Spleen (tissue), 11 donors: ENCODE measurements at regions not wholly inside any gene's neighbourhood (a gene's known extent, or its start where the extent isn't known, plus 50 kb on each side); places are given as distances from the start of the nearest gene placed in this dataset.

Experiments used
- DNase-seq: peaks from one replicate; pipeline ENCODE4 v3.0.0-alpha.2; 2020
- H3K27ac ChIP-seq, 8 donors: fragments of 200-600 bp; sonication (generic) in 7 of 8; 1 replicate in 4 of 8; 2 replicates in 4 of 8; pipeline versions ENCODE4 v1.5.0 to v1.8.0; 2016 to 2021; ENCODE audit warnings: inconsistent platforms in 4 of 8, mild to moderate bottlenecking in 4 of 8, moderate library complexity in 1 of 8
- H3K27me3 ChIP-seq, 7 donors: fragments of 200-600 bp; sonication (generic) in 6 of 7; replicated peaks in 1 of 7; 1 replicate in 4 of 7; 2 replicates in 3 of 7; pipeline versions ENCODE4 v1.5.0 to v1.8.0; 2016 to 2021; ENCODE audit warnings: inconsistent platforms in 3 of 7, mild to moderate bottlenecking in 1 of 7
- H3K36me3 ChIP-seq, 6 donors: fragments of 200-600 bp; sonication (generic) in 5 of 6; 1 replicate in 4 of 6; 2 replicates in 2 of 6; pipeline versions ENCODE4 v1.5.0 to v1.8.0; 2016 to 2021; ENCODE audit warnings: inconsistent platforms in 2 of 6
- H3K4me1 ChIP-seq, 6 donors: fragments of 200-600 bp; sonication (generic) in 5 of 6; 1 replicate in 3 of 6; 2 replicates in 3 of 6; pipeline versions ENCODE4 v1.5.0 to v1.8.0; 2016 to 2021; ENCODE audit warnings: inconsistent platforms in 3 of 6
- H3K4me3 ChIP-seq, 8 donors: fragments of 200-600 bp; sonication (generic) in 7 of 8; 1 replicate in 4 of 8; 2 replicates in 4 of 8; pipeline versions ENCODE4 v1.5.0 to v1.8.0; 2016 to 2021; ENCODE audit warnings: inconsistent platforms in 4 of 8, mild to moderate bottlenecking in 4 of 8, moderate library complexity in 2 of 8
- H3K9me3 ChIP-seq, 8 donors: fragments of 200-600 bp; sonication (generic) in 7 of 8; 1 replicate in 4 of 8; 2 replicates in 4 of 8; pipeline versions ENCODE4 v1.5.0 to v1.8.0; 2016 to 2021; ENCODE audit warnings: inconsistent platforms in 4 of 8
- POLR2A ChIP-seq, 3 donors: fragments of 450-650 bp; IDR thresholded peaks; one replicate each; pipeline ENCODE4 v1.5.1; 2017; ENCODE audit warnings: antibody characterized with exemption in 3 of 3, mild to moderate bottlenecking in 1 of 3
- POLR2AphosphoS5 ChIP-seq, 3 donors: sonication (generic); formaldehyde crosslinking; IDR thresholded peaks; one replicate each; pipeline ENCODE4 v1.5.1; 2017; ENCODE audit warnings: antibody characterized with exemption in 3 of 3
- WGBS, 5 donors: extraction: QIAGEN DNeasy Blood & Tissue Kit in 3 of 5; methylation state at CpG; one replicate each; pipeline versions ENCODE4 v1.1.5 to v1.1.7; 2013 to 2018; 5-methylcytosine and 5-hydroxymethylcytosine counted together
- intact Hi-C: fragments of 100-400 bp; cut with DNase I; formaldehyde crosslinking; loops from one replicate; pipeline ENCODE4 v1.15.0; 2023; ENCODE audit warnings: low total_unique reads
- TF ChIP-seq, protein P1 (sequence below), 11 experiments: fragments of 200-600 bp in 7 of 11; fragments of 450-650 bp in 4 of 11; sonication (generic) in 4 of 11; IDR thresholded peaks in 8 of 11; conservative IDR thresholded peaks in 3 of 11; 1 replicate in 7 of 11; 2 replicates in 4 of 11; pipeline versions ENCODE4 v1.4.0 to v1.8.0; 2016 to 2021; ENCODE audit warnings: antibody characterized with exemption in 11 of 11, inconsistent platforms in 4 of 11, mild to moderate bottlenecking in 1 of 11
- donor health status: healthy with polysubstance abuse.
- donor health status: DM: no; HTN: no; CAD: no; lungs with moderate emphysema.
- donor health status: DM: no; HTN: no; CAD: no.
- donor health status: Bipolar disorder and iron deficiency.
- donor health status: healthy.
- donor health status: DM: no; HTN: no; CAD: no.
- donor health status: DM: yes; HTN: yes; CAD: no.

DNA sequence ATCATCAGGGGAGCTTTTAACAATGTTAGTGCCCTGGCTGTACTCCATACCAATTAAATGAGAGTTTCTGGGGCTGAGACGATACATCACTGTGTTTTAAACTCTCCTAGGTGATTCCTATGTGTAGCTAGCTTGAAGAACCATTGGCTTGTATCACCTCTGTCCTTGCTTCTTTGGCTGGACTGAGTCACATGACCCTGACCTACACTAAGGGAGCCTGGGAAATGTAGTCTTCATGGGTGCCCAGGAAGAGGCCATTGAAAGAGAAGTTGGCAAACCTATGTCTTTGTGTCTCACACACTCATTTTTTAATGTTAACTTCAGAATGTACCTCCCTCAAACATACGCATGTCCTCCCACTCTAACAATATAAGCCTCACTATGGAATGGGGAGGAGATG, 506.6 kb downstream of the DHX35 start:
- intact Hi-C loops, result no loop called here
- DNase-seq, result no peak
- Histone ChIP-seq H3K27ac (no peak overlapping the region), H3K4me1 (no peaks in the 10 kb centered on the region), H3K9me3 (peaks cover 0 to 5% (median 0%) of the 10 kb centered on the region in 8 donors), H3K27me3 (no peaks in the 10 kb centered on the region), H3K4me3 (no peak overlapping the region), H3K36me3 (no peaks in the 10 kb centered on the region)
- WGBS, 5 donors, result 88 to 97% (median 90%) methylated on average over 2 of the region's 2 CpGs
- TF ChIP-seq, protein P1, sequence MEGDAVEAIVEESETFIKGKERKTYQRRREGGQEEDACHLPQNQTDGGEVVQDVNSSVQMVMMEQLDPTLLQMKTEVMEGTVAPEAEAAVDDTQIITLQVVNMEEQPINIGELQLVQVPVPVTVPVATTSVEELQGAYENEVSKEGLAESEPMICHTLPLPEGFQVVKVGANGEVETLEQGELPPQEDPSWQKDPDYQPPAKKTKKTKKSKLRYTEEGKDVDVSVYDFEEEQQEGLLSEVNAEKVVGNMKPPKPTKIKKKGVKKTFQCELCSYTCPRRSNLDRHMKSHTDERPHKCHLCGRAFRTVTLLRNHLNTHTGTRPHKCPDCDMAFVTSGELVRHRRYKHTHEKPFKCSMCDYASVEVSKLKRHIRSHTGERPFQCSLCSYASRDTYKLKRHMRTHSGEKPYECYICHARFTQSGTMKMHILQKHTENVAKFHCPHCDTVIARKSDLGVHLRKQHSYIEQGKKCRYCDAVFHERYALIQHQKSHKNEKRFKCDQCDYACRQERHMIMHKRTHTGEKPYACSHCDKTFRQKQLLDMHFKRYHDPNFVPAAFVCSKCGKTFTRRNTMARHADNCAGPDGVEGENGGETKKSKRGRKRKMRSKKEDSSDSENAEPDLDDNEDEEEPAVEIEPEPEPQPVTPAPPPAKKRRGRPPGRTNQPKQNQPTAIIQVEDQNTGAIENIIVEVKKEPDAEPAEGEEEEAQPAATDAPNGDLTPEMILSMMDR (IDR thresholded peaks at IDR 0.05 in 8 of 11, conservative IDR thresholded peaks at IDR 0.05 in 3 of 11), result no peak
- TF ChIP-seq POLR2AphosphoS5 (IDR thresholded peaks at IDR 0.05) (no peak), POLR2A (IDR thresholded peaks at IDR 0.05) (no peak)

DNA sequence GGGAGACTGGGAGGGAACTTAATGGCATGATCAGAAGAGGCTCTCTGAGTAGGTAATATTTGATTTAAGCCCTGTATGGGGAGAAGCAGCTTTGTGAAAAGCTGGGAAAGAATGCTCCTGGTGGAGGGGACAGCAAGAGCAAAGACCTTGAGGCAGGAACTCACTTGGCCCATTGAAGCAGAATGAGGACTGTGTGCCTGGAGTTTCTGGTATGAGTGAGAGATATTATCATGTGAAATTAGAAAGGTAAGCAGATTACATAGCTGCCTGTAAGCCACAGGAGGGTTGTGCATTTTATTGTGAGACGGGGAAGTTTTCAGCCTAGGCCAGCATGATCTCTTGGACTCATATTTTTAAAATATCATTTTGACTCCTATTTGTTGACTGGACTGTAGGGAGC, 502.1 kb downstream of the DHX35 start:
- WGBS, 5 donors, result 85 to 100% (median 89%) methylated on average over 1 of the region's 1 CpG

GRCh38 chr20:39462416-39462945, 500.3 kb downstream of the DHX35 start:
- Histone ChIP-seq H3K36me3 (no peaks in the 10 kb centered on the region), H3K4me3 (no peak overlapping the region), H3K9me3 (no peaks in the 10 kb centered on the region), H3K27me3 (peaks cover 0 to 8% (median 0%) of the 10 kb centered on the region in 7 donors), H3K4me1 (no peaks in the 10 kb centered on the region), H3K27ac (no peak overlapping the region)
- DNase-seq, result no peak
- TF ChIP-seq, protein P1 (IDR thresholded peaks at IDR 0.05 in 8 of 11, conservative IDR thresholded peaks at IDR 0.05 in 3 of 11), result no peak
- TF ChIP-seq POLR2AphosphoS5 (IDR thresholded peaks at IDR 0.05) (no peak), POLR2A (IDR thresholded peaks at IDR 0.05) (no peak)
- 61 to 76% (median 66%) methylated on average over 5 of the region's 5 CpGs for WGBS, 5 donors
- intact Hi-C loops, result no loop called here

More for the DNA sequence above, 502.1 kb downstream of the DHX35 start:
- no peaks in the 10 kb centered on the region for H3K36me3 ChIP-seq
- intact Hi-C loops, result no loop called here
- H3K27me3 ChIP-seq, result peaks cover 0 to 8% (median 0%) of the 10 kb centered on the region in 7 donors
- no peak overlapping the region for H3K27ac ChIP-seq
- DNase-seq, result no peak
- H3K4me1 ChIP-seq, result no peaks in the 10 kb centered on the region
- no peaks in the 10 kb centered on the region for H3K9me3 ChIP-seq
- TF ChIP-seq, protein P1 (IDR thresholded peaks at IDR 0.05 in 8 of 11, conservative IDR thresholded peaks at IDR 0.05 in 3 of 11), result no peak
- TF ChIP-seq POLR2AphosphoS5 (IDR thresholded peaks at IDR 0.05), result no peak
- no peak for TF ChIP-seq POLR2A (IDR thresholded peaks at IDR 0.05)
- H3K4me3 ChIP-seq, result no peak overlapping the region

DNA sequence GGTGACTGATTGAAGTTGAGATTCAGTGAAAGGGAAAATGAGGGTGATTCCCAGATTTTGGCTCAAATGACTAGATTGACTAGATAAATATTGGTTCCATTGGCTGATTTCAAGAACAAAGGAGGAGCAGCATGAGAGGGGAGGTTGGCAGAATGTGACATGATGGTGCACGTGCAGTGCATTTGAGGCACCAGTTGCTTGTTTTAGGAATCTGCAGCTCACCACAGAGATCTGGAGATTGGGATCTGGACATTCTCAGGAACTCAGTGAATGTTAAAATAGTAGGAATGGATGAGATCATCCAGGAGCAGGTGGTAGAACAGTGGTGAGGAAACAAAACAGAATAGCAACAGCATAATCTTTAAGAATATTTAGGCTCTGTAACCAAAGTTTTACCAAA, 496.3 kb downstream of the DHX35 start:
- WGBS, 5 donors, result 84 to 96% (median 93%) methylated on average over 1 of the region's 1 CpG
- DNase-seq, result no peak
- H3K27ac ChIP-seq, result no peak overlapping the region

More for the DNA sequence above, 496.3 kb downstream of the DHX35 start:
- intact Hi-C loops, result no loop called here
- Histone ChIP-seq H3K9me3 (no peaks in the 10 kb centered on the region), H3K27me3 (peaks cover 0 to 8% (median 0%) of the 10 kb centered on the region in 7 donors), H3K36me3 (no peaks in the 10 kb centered on the region), H3K4me3 (no peak overlapping the region), H3K4me1 (no peaks in the 10 kb centered on the region)
- TF ChIP-seq POLR2A (IDR thresholded peaks at IDR 0.05) (no peak), POLR2AphosphoS5 (IDR thresholded peaks at IDR 0.05) (no peak)
- TF ChIP-seq, protein P1 (IDR thresholded peaks at IDR 0.05 in 8 of 11, conservative IDR thresholded peaks at IDR 0.05 in 3 of 11), result no peak
